Hematopoietic multipotent progenitor cell treated with erythropoietin and hydrocortisone succinate and interleukin-3 and kit ligand, for 17 days (in vitro differentiated cells): ENCODE measurements at regions not wholly inside any gene's neighbourhood (a gene's known extent, or its start where the extent isn't known, plus 50 kb on each side); places are given as distances from the start of the nearest gene placed in this dataset.

Experiments
- DNase-seq: peaks from one replicate; pipeline ENCODE4 v3.0.0-alpha.2; 2015; ENCODE audit warnings: low spot score

DNA sequence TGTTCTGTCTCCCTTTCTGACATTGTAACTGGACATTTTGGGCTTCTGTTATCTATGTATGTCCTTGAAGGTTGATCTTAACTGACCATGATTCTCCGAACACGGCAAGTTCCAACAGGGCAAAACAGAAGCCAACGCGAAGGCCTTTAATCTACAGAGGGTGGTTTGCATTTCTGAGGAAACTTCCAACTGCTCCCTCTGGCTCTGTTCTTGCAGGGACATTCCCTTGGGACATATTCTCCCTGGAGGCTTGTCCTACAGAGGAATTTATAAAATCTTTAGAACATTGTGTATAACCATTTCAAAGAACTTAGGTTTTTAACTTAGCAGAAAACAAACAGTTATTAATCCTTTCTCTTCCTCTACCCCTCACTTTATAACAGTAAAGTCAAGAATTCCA is 189.0 kb upstream of the CDYL start:
- no peak for DNase-seq

DNA sequence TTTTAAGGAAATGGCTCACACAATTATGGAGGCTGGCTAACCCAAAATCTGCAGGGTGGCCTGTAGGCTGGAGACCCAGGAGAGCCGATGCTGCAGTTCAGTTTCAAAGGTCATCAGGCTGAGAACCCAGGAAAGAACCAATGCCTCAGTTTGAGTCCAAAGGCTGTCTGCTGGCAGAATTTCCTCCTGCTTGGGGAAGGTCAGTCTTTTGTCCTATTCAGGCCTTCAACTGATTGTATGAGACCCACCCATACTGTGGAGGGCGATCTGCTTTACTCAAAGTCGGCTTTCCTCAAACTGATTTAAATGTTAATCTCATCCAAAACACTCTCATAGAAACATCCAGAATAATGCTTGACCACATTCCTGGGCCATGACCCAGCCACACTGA is 189.7 kb upstream of the CDYL start:
- DNase-seq = no peak

DNA sequence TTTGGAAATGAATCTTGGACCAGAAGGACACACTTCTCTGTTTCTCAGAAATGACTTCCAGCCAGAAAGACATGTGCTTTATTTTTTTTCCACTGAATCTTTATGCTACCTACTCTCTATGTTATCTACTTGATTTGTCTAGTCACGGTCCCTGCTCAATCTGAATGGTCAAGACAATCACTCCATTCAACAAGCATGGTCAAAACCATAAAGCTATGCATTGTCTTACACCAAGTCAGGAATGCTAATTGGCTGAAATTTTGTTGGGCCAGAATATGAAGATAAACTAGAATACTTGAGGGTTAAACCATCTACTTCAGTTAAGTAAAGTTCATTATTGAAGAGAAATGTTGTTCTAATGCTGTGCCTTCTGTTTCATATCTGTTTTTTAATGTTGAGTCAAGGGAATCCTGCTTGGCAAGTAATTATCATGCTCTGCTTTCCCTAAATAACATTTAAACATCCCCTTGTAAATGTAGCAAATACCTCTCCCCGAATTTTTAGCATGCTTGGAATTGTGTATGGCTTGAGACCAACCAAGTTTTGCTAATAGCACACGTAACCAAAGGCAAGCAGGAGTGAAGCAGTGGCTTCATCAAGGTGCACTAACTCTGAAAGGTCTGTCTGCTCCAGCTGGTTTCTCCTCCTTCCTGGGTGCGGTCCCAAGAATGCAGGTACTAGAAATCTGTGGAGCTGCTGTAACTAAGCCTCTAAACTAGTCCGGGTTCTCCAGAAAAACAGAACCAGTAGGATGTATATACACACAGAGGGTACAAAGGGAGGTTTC is 190.3 kb upstream of the CDYL start:
- no peak for DNase-seq

DNA sequence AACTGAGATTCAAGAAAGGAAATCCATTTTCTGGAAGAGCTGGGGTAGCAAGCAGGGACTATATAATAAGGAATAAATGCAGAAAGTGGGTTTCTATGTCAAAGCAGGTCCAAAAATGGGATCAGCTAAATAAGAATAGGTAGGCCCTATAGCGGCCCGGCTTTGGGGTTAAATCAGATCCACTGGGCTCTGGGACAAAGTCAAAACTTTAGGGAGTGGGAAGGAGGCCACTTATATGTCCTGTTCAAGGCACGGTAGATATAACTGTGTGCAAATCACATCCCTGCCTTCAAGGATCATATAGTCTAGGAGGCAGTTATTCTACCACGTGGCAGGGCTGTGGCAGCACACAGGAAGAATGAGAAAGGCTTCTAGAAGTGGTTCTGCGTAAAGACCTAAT is 191.4 kb upstream of the CDYL start:
- DNase-seq = no peak

DNA sequence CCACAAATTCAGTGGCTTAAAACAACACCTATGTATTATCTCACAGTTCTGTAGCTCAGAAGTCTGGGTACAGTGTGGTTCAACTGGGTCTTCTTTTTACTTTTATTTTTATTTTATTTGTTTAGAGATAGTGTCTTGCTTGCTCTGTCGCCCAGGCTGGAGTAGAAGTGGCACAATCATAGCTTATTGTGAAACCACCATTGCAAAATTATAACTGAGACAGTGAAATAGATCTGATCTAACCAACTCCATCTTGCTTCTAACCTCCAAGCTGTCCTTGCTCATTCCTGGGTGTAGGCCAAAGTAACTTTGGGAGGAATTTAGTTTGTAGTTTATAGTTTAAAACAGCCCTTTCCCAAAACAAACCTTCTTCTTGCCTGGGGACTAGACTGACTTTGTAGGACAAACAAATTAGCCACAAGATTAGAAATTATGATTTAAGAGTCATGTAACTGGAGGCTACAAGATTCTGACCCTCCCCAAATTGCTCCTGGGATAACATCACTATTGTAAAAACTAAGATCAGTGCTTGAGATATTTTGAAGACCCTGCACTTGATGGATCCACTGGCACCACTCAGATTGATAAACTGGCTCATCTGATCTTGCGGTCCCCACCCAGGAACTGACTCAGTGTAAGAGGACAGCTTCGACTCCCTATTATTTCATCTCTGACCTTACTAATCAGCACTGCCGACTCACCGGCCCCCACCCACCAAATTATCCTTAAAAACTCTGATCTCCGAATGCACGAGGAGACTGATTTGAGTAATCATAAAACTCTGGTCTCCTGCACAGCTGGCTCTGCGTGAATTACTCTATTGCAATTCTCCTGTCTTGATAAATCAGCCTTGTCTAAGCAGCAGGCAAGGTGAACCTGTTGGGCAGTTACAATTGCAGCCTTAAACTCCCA is 193.4 kb upstream of the CDYL start:
- no peak for DNase-seq

DNA sequence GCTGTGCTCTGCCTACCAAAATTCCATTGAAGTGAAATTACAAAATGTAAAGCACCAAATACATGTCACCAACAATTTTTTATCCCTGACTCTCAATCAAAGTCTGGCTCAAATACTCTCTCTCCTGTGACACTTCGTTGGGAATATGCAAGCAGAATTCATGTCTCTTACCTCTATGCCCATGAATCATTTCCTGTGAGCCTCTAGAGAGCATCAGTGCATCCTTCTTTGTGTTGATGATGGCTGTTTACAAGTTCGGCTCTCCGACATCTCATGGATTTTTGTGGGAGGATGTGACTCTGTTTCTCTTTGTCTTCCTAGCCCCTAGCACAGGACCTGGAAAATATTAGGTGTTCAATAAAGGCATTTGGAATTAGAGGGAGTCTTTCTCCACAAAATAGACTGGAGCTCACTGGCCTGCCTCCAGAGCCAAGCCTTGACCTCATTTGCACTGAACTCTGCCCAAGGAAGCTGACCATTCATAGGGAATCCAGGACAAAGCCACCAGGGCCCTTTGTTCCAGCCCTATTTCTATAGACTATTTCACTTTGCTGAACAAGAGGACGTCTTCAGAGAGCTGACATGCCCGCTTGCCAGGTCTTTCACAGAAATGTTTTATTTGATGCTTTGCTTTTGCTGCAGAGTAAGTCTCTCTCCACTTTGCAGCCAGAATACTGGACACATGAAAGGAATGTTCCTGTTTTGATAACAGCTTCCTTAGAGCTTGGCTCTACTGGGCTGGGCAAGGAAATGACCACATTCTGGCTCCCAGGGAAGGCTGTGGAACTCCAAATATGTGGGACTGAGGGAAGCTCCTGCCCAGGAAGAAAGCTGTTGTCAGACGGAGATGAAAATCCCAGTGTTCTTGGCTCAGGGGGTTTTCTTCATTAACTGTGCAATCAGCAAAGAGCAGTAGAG is 194.5 kb upstream of the CDYL start:
- DNase-seq = no peak

DNA sequence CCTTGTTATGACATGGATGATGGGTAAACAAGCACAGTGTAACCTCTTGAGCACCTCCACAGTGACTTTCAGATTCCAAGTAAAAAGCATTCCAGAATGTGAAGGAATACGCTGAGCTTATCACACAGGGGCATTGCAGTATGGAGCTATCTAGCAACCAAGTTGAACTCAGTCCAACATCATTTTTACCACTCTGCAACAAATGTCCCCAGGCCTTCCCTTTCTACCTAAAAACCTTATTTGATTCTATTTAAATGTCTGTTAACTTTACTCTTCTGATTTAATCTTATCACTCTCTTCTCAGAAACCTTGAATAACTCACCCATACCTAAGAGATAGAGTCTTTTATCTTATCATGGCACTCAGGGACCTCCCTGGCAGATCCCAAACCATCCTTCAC is 195.8 kb upstream of the CDYL start:
- DNase-seq = no peak

DNA sequence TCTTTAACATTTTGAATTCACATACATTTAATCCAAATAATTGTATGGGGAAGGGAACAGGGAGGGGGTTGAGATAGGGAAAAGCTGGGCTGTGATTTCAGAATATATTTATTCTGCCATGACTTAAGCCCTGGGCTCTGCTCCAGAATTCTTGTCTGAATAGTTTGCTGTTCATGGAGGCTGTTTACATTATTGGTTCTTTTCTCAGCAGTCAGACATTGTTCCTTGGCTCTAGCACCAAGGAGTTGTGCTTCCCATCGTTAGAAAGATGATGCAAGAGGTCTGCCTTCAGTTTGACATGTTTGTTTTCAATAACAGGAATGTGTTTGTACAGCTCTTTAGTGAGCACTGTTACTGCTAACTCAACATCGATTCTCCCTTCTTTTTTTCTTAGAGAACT is 198.8 kb upstream of the CDYL start:
- no peak for DNase-seq

DNA sequence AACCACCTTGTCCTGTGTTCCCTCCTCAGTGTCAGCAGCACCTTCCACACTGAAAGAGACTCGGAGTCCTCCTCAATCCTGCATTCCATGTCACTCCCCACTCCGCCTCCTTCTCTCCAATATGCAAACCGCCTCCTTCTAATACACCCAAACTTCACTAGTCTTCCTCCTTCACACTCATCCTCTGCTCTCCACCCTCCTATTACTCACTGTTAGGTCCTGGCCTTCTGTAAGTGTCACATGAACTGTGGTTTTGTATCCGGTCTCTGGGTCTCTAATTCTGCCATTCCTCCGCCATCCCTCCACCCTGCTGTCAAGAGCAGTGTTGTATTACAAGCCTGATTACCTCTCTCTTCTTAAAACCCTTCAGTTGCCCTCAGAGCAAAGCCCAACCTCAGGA is 200.5 kb upstream of the CDYL start:
- DNase-seq = no peak

DNA sequence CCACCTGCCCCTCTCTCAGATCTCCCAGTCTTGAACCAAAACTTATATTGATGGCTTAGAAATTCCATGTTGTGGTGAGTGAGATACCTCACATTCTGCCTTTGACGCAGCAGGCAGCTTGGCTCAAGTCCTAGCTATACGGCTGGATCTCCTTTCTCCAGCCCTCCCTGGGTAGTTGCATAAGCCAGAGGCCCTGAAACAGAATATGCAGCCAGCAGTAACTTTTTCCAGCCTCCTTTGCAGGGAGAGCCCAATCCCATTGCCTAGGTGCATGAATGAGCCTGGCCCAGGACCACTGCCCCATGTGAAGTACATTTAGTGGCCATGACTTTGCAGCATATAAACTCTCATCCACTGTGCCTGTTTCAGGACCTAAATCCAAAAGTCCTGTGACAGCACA is 202.2 kb upstream of the CDYL start:
- DNase-seq = no peak

DNA sequence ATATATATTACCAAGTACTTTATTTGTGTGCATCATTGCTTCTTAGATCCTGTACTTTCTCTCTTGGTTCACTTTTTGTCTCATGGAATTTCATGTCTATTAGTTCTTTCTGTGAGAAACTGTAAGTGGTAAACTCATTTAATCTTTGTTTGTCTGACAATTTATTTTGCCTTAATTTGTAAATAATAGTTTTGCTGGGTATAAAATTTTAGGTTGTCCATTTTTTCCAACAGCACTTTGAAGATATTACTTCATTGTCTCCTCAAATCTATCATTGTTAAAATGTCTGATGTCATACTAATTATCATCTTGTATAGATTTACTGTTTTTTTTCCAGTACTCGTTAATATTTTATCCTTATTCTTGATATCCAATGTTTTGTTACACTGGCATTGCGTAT is 205.2 kb upstream of the CDYL start:
- DNase-seq = no peak

DNA sequence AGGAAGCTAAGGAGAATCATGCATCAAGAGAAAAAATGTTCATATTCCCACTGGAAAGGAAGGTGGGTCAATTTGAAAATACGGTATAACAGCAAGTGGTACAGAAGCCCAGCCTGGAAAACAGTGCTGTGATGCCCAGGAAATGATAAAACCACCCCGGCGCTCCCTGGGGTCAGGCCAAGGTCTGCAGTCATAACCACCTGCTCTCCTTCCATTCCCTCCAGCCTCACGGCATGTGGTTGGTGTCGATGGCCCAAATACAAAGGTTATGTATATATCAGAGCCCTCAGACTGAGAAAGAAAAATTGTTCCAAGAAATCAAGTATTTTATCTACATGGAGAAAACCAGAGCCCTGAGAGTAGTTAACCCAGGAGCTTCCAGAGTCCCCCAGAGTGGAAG is 208.1 kb upstream of the CDYL start:
- DNase-seq = no peak

DNA sequence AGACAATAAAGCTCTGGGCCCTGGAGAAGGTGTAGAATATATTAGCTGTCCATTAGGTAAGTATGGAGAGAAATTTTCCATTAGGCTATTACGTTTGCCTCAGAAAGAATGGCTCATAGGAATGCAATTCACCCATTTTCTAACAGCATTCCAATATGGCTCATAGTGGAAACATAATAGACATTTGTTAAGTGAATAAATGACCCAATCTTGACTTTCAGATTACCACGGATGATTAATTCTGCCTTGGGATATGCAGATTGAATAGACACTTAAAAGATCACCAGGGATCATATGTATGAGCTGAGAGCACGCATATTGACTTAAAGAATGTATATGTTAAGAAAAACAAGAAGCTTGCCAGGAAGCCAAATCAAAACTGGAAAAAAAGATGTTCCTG is 209.1 kb upstream of the CDYL start:
- no peak for DNase-seq

DNA sequence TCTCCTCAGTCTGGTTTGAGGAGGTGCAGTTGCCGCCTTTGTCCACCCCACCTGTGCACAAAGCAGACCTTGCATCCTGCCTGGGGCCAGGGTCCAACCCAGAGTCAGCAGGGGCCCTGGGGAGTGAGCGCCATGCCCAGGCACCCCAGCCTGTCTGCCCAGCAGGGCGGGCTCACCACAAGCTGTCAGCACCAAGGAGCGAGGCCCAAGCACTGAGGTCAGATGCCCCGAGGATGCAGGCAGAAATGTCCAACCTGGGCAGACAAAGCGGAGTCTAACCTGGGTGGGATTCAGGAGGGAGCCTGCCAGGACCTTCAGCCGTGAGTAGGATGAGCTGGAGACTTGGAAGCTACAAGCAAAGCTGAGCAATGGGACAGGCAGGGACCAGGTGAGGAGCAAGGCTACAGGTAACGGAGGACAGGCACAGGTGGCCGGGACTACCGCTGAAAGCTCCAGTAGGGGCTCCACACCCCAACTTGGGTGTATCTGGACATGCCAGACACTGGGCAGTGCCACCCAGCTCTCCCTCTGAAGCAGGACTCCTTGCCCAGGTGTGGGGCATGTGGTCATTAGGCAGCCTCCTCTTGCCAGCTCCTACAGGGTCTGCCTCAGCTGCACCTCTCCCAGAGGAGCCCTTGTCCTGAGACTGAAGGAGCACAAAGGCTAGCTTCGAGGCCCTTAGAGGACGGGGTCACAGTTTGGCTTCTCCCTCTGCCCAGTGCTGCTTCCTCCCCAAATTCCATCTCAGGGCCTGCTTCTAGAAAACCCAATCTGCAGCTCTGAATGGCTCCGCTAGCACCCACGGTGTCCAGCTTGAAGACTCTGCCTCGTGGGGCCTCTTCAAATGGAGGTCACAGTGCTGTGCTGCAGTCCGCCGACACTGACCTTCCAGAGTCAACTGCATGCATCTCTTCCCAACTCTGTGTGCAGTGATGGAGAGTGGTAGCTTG is 210.6 kb upstream of the CDYL start:
- no peak for DNase-seq

DNA sequence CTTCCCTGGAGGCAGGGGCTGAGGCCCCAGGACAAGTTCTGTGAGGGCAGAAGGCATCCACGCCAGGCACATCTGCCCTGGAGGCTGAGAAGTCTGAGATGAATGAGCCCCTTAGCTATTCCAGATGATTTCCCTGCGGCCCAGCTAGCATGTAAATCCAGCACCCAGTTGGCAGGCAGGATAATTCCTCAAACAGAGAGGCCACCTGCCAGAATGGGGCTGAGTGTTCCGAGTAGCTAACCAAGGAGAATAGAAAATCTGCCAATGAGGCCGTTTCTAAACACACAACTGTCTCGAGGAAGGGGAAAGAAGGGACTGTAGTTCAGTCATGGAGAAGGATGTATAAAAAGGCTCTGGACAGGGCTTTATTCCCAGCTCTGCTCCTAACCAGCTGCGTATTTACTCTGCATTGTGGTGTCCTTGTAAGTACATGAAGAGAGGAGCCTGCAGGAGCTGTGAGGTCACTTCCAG is 211.4 kb upstream of the CDYL start:
- DNase-seq = no peak

DNA sequence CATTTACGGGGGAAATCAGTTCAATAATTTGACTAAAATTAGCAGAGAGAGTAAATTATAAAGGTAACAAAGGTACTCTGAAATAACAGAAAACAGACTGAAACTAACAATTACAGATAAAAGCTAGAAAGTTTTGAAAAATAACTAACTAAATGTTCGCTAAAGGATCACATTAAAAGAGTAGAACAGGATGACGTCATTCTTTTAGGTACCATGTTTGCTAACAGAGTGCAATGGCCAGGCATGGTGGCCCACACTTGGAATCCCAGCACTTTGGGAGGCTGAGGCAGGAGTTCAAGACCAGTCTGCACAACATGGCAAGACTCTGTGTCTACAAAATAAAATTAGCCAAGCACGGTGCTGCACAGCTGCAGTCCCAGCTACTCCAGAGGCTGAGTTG is 212.3 kb upstream of the CDYL start:
- DNase-seq = no peak

DNA sequence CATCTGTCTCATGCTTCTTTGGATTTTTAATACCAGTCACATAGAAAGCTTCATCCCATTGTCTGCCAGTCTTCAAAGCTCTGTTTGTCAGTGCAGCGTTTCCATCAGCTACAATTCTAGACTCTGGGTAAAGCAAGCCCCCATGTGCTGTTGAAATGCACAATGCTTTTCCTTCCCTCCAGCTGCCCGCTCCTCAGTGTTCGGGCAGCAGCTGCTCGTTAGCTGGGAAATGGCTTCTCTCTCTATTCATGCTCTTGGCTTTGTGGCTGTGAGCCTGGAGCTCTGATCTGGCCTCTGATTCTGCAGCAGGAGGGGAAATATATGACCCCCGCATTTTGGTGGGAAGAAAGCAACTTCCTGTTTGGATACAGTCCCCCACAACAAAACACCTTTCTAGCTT is 213.0 kb upstream of the CDYL start:
- DNase-seq = no peak

DNA sequence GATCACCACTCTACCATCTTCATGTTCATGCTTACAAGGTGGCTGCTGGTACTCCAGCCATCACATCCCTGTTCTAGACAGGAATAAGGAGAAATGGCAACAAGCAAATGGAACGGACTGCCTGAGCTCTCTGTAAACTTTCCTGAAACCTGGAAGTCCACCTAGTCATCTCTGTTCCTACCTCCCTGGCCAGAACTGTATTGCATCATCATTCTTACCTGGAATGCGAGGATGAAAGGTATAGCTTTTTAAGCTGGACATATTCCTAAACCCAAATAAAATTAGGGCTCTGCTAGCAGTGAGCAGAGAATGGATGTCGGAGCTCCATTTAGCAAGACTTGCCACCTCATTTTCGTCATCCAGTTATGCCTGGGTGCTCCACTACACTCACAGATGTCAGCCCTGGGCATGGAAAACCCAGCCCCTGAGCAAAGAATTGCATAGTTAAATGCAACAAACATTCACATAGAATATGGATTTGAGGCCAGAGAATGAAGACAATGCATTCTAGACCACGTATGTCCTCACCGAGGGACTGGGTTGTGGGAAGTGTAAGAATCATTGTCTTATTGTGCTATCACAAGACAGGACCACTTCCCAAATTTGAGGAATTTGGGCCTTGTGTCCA is 214.3 kb upstream of the CDYL start:
- no peak for DNase-seq

DNA sequence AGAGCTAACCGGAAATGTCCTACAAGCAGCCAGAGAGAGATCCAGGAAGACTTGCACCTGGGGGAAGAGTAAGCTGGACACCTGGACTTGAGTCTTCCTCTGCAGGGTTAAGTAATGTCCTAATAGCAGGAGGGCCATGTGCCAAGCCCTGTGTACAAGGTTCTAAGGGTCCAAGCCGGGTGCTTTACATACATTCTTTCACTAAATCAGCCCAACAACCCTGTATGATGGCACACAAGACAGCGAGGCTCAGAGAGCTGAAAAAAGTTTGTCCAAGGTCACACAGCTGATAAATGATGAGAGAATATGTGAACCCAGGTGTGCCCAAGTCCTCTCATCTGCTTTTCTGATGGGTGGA is 215.1 kb upstream of the CDYL start:
- no peak for DNase-seq

DNA sequence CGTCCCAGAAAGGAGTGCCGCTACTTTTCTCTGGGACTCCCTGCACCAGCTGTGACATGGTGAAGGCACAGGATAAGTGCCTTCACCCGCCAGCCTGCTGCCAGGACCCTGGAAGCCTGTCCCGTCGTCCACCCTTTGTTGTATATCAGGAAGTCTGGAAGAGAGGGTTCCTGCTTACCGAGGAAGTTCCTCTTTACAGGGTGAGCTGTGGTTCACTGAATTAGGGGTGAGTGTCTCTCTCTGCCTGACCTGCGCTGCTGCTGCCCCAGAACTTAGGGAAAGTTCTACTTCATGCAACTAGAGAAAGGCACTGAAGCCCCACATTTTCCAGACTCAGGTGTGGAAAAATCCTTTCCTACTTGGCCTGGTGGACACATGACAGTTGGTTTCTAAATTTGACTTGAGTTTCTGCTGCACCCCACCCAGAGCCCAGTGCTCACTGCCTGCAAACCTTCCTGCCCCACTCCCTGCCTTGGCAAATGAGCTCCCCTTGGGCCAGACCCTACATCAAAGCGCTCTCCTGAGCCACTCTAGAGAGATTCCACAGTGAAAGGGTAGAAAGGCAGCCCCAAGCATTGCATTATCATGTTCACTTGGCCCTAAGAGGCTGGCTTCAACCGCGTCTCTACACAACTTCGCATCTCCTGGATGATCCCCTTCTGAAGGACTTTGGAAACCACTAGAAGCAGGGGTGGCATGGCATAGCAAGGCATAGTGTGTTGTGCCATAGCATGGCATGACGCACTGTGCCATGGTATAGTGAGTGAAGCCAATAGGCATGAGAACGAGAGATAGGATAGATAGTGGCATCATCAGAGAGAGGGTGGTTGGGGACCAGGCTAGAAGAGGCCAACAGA is 215.8 kb upstream of the CDYL start:
- no peak for DNase-seq
